Activated CD4-positive, alpha-beta T cell treated with anti-CD3 and anti-CD28 coated beads, Interleukin-2, amount 10 ng/mL, durations not matched to agents 24 days and 14 days (primary cell): ENCODE measurements at regions not wholly inside any gene's neighbourhood (a gene's known extent, or its start where the extent isn't known, plus 50 kb on each side); places are given as distances from the start of the nearest gene placed in this dataset.

Experiments used
- DNase-seq: peaks from one replicate; pipeline ENCODE4 v3.0.0; 2022
- H3K27ac Mint-ChIP-seq: one replicate; pipeline ENCODE4 v1.8.0; 2022; ENCODE audit warnings: mild to moderate bottlenecking, mixed read lengths
- H3K27me3 Mint-ChIP-seq: one replicate; pipeline ENCODE4 v1.8.0; 2022; ENCODE audit warnings: mixed read lengths
- H3K36me3 Mint-ChIP-seq: one replicate; pipeline ENCODE4 v1.8.0; 2022; ENCODE audit warnings: low read depth, mild to moderate bottlenecking, mixed read lengths
- H3K4me1 Mint-ChIP-seq: one replicate; pipeline ENCODE4 v1.8.0; 2021; ENCODE audit warnings: mixed read lengths
- H3K4me3 Mint-ChIP-seq: one replicate; pipeline ENCODE4 v1.8.0; 2022; ENCODE audit warnings: mild to moderate bottlenecking, moderate library complexity, mixed read lengths
- H3K9me3 Mint-ChIP-seq: one replicate; pipeline ENCODE4 v1.8.0; 2021; ENCODE audit warnings: mixed read lengths
- intact Hi-C: fragments of 100-400 bp; cut with micrococcal nuclease; formaldehyde crosslinking; loops from one replicate; pipeline ENCODE4 v1.15.1; 2023

DNA sequence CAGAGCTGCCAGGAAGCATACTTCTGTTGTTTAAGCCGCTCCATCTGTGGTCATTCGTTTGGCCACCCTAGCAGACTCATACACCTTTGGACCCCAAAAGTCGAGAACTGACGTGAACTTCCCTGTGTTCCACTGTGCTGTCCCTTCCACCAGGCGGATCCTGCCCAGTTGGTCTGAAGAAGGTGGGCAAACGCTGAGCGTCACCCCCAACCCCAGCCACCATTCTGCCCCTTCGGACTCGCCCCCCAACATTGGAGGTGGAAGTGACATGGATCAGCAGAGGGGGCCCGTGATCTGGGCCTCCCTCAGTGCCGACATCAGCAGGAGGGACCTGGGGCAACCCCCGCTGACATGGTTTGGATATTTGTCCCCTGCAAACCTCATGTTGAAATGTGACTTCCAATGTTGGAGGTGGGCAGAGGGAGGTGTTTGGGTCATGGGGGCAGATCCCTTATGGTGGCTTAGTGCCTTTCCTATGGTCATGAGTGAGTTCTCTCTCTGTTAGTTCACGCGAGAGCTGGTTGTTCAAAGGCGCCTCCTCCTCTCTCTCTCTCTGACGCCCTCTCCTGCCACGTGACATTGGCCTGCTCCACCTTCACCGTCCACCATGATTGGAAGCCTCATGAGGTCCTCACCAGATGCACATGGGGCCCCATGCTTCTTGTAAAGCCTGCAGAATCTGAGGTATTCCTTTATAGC lies 93.6 kb upstream of the ZNF507 start:
- Mint-ChIP-seq H3K9me3 (no peaks in the 10 kb centered on the region), H3K27me3 (no peaks in the 10 kb centered on the region), H3K27ac (no peak overlapping the region), H3K4me1 (no peaks in the 10 kb centered on the region), H3K36me3 (no peaks in the 10 kb centered on the region), H3K4me3 (no peak overlapping the region)
- no peak for DNase-seq
- intact Hi-C loops, result no loop called here

GRCh38 chr19:32252333-32252669 lies 93.1 kb upstream of the ZNF507 start:
- H3K4me3 Mint-ChIP-seq, result no peak overlapping the region
- intact Hi-C loops, result no loop called here
- H3K4me1 Mint-ChIP-seq, result no peaks in the 10 kb centered on the region
- H3K36me3 Mint-ChIP-seq, result no peaks in the 10 kb centered on the region
- DNase-seq, result no peak
- H3K27ac Mint-ChIP-seq, result no peak overlapping the region
- no peaks in the 10 kb centered on the region for H3K27me3 Mint-ChIP-seq
- no peaks in the 10 kb centered on the region for H3K9me3 Mint-ChIP-seq

- no peaks in the 10 kb centered on the region for H3K9me3 Mint-ChIP-seq
- no peaks in the 10 kb centered on the region for H3K4me1 Mint-ChIP-seq
- H3K36me3 Mint-ChIP-seq, result no peaks in the 10 kb centered on the region
- H3K27me3 Mint-ChIP-seq, result no peaks in the 10 kb centered on the region
- DNase-seq, result no peak
- intact Hi-C loops, result no loop called here
- H3K4me3 Mint-ChIP-seq, result no peak overlapping the region
- no peak overlapping the region for H3K27ac Mint-ChIP-seq
These were observed 91.5 kb upstream of the ZNF507 start for GRCh38 chr19:32253683-32254508.

- no peaks in the 10 kb centered on the region for H3K27me3 Mint-ChIP-seq
- no peak for DNase-seq
- H3K4me1 Mint-ChIP-seq, result no peaks in the 10 kb centered on the region
- H3K9me3 Mint-ChIP-seq, result no peaks in the 10 kb centered on the region
- H3K4me3 Mint-ChIP-seq, result no peak overlapping the region
- H3K27ac Mint-ChIP-seq, result no peak overlapping the region
- intact Hi-C loops, result no loop called here
- H3K36me3 Mint-ChIP-seq, result no peaks in the 10 kb centered on the region
These were observed 90.9 kb upstream of the ZNF507 start for GRCh38 chr19:32254509-32254890.

DNA sequence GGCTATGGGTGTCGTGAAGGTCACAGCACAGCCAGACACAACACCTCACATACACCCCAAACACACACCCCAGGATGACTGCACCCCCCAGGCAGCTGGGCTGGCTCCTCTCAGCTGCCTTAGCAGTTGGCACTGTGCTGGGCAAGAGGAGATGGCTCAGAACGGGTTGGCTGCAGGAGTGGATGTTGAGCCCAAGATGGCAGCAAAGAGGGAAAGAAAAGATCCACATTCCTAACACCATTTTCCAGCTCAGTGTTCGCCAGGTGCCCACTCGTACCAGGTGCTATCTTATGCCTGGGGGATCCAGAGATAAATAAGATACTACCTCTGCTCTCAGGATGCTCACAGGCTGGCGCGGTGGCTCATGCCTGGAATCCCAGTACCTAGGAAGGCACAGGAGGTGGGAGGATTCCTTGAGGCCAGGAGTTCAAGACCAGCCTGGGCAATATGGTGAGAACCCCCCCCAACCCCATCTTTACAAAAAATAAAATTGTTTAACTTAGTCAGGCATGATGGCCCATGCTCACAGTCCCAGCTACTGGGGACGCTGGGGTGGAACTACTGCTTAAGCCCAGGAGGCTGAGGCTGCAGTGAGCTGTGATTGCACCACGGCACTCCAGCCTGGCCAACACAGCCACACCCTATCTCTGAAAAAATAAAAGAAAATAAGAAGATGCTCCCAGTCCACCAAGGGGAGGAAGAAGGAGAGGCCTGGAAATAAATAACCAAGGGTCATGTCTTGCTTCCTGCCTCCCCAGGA lies 89.7 kb upstream of the ZNF507 start:
- intact Hi-C loops, result no loop called here
- no peak for DNase-seq
- no peak overlapping the region for H3K4me3 Mint-ChIP-seq
- no peaks in the 10 kb centered on the region for H3K4me1 Mint-ChIP-seq
- H3K27ac Mint-ChIP-seq, result no peak overlapping the region
- no peaks in the 10 kb centered on the region for H3K36me3 Mint-ChIP-seq
- H3K9me3 Mint-ChIP-seq, result no peaks in the 10 kb centered on the region
- no peaks in the 10 kb centered on the region for H3K27me3 Mint-ChIP-seq

DNA sequence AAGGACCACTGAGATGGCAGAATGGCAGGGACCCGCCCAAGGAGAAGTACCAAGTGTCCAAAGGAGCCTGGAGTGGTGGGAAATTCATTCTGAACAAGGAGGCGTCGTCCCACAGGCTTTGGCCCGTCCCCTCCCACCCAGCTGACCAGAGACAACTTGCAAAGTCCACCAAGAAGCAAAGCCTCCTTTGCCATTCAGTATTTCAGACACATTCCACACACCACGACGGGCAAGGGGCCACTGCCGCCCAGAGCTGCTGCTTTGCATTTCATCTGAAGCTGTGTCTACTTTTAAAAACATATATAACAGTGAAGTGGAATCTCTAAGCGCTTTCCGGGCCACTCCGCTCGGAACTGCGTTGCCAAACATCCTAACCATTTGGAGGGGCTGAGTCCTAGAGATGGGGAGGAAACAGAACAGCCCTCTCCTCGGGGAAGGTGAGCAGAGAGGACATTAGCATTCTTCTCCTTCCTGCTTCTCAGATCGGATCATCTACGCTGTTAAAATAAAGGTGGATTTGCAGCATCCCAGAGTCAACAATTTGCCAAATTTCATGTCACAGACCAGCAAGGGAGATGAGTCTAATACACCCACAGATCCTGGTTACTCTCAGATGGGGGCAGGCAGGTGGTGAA lies 89.0 kb upstream of the ZNF507 start:
- Mint-ChIP-seq H3K9me3 (no peaks in the 10 kb centered on the region), H3K27me3 (no peaks in the 10 kb centered on the region), H3K36me3 (no peaks in the 10 kb centered on the region), H3K4me1 (no peaks in the 10 kb centered on the region), H3K4me3 (no peak overlapping the region), H3K27ac (no peak overlapping the region)
- intact Hi-C loops, result no loop called here
- no peak for DNase-seq

- DNase-seq, result no peak
- H3K9me3 Mint-ChIP-seq, result no peaks in the 10 kb centered on the region
- H3K4me3 Mint-ChIP-seq, result no peak overlapping the region
- no peaks in the 10 kb centered on the region for H3K27me3 Mint-ChIP-seq
- H3K27ac Mint-ChIP-seq, result no peak overlapping the region
- H3K36me3 Mint-ChIP-seq, result no peaks in the 10 kb centered on the region
- intact Hi-C loops, result no loop called here
- H3K4me1 Mint-ChIP-seq, result no peaks in the 10 kb centered on the region
These were observed 87.9 kb upstream of the ZNF507 start for GRCh38 chr19:32257326-32258073.

DNA sequence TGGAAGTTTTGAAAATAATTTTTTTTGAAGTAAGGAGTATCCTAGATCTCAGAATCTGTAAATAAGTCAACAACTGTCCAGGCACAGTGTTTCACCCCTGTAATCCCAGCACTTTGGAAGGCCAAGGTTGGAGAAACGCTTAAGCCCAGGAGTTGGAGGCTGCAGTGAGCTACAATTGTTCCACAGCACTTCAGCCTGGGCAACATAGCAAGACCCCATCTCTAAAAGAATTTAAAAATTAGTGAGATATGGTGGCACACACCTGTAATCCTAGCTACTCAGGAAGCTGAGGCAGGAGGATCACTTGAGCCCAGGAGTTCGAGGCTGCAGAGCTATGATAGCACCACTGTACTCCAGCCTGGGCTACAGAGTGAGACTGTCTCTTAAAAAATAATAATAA lies 87.2 kb upstream of the ZNF507 start:
- H3K27ac Mint-ChIP-seq, result no peak overlapping the region
- H3K4me3 Mint-ChIP-seq, result no peak overlapping the region
- no peak for DNase-seq
- H3K4me1 Mint-ChIP-seq, result no peaks in the 10 kb centered on the region
- intact Hi-C loops, result no loop called here
- no peaks in the 10 kb centered on the region for H3K36me3 Mint-ChIP-seq
- H3K9me3 Mint-ChIP-seq, result no peaks in the 10 kb centered on the region
- H3K27me3 Mint-ChIP-seq, result no peaks in the 10 kb centered on the region

- Mint-ChIP-seq H3K36me3 (no peaks in the 10 kb centered on the region), H3K9me3 (no peaks in the 10 kb centered on the region), H3K27me3 (no peaks in the 10 kb centered on the region), H3K4me3 (no peak overlapping the region), H3K4me1 (no peaks in the 10 kb centered on the region), H3K27ac (no peak overlapping the region)
- intact Hi-C loops, result no loop called here
- DNase-seq, result no peak
These were observed 80.8 kb upstream of the ZNF507 start for GRCh38 chr19:32264568-32264967.

DNA sequence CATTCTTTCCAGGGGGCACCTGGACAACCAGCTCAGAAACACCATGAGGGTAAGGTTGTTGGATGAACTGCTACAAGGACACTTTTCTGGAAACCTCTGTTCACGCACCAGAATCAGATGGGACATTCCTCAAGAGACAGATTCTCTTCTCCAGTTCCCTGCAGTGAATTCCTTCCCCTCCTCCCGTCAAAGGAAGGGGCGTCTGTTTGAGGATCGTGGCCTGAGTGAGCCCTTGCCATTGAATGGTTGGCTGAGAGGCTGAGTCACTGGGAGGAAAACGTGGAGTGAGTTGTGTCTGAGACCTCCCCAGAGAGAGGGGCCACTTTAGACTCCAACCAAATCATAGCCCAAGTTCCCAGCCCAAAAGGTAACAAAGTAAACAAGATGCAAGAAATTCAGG lies 79.4 kb upstream of the ZNF507 start:
- H3K27me3 Mint-ChIP-seq, result no peaks in the 10 kb centered on the region
- DNase-seq, result no peak
- H3K4me1 Mint-ChIP-seq, result no peaks in the 10 kb centered on the region
- intact Hi-C loops, result no loop called here
- no peaks in the 10 kb centered on the region for H3K9me3 Mint-ChIP-seq
- no peak overlapping the region for H3K27ac Mint-ChIP-seq
- no peaks in the 10 kb centered on the region for H3K36me3 Mint-ChIP-seq
- H3K4me3 Mint-ChIP-seq, result no peak overlapping the region

GRCh38 chr19:32266460-32266859 lies 79.0 kb upstream of the ZNF507 start:
- no peaks in the 10 kb centered on the region for H3K4me1 Mint-ChIP-seq
- DNase-seq, result no peak
- no peaks in the 10 kb centered on the region for H3K27me3 Mint-ChIP-seq
- no peaks in the 10 kb centered on the region for H3K9me3 Mint-ChIP-seq
- intact Hi-C loops, result no loop called here
- H3K4me3 Mint-ChIP-seq, result no peak overlapping the region
- no peak overlapping the region for H3K27ac Mint-ChIP-seq
- H3K36me3 Mint-ChIP-seq, result no peaks in the 10 kb centered on the region

DNA sequence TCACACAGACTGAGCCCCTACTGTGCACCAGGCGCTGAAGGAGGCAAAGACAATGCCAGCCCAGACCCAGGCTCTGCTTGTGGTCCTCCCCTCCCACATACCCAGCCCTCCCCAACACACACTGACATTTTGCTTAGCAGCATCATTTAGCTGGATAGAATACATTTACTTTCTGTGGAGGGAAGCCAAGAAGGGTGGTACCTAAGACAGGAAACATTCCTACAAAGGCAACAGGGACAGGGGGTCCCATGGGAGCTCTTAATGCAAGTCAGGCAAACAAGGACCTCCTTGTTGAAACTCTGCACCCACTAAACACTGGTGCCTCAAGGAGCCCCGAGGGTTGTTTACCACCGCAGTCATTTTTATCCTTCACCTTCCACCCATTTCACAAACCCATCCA lies 77.0 kb upstream of the ZNF507 start:
- H3K36me3 Mint-ChIP-seq, result no peaks in the 10 kb centered on the region
- no peaks in the 10 kb centered on the region for H3K27me3 Mint-ChIP-seq
- intact Hi-C loops, result no loop called here
- no peak overlapping the region for H3K27ac Mint-ChIP-seq
- no peak overlapping the region for H3K4me3 Mint-ChIP-seq
- H3K4me1 Mint-ChIP-seq, result no peaks in the 10 kb centered on the region
- H3K9me3 Mint-ChIP-seq, result no peaks in the 10 kb centered on the region
- no peak for DNase-seq

DNA sequence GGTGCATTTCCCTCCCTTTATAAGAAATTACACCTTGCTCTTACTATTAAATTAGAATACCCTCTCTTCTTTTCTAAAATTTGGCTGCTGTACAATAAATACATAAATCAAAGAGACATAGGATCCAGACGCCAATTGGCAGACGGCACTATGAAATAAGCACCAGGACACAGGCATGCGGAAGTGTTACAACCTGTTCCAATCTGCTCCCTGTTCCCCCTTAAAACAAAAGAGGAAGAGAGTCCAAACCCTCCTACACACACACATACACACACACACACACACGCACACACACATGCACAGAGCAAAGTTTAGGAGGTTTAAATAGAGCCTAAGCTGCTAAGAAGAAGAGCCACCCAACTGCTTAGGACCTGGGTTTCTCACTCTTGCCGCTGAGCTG lies 75.6 kb upstream of the ZNF507 start:
- no peak overlapping the region for H3K27ac Mint-ChIP-seq
- no peaks in the 10 kb centered on the region for H3K4me1 Mint-ChIP-seq
- DNase-seq, result no peak
- H3K36me3 Mint-ChIP-seq, result no peaks in the 10 kb centered on the region
- H3K9me3 Mint-ChIP-seq, result no peaks in the 10 kb centered on the region
- H3K4me3 Mint-ChIP-seq, result no peak overlapping the region
- intact Hi-C loops, result no loop called here
- peaks cover 2% of the 10 kb centered on the region for H3K27me3 Mint-ChIP-seq
